ENCODE measurements at regions not wholly inside any gene's neighbourhood (a gene's known extent, or its start where the extent isn't known, plus 50 kb on each side); places are given as distances from the start of the nearest gene placed in this dataset.
A peak's percentile ranks its signal among the peaks of the same experiment; 100 is the strongest.

GRCh38 chr11:121770939-121771595, 318.3 kb upstream of the SORL1-AS1 start:
- intact Hi-C loops (cut with DNase I) = no loop called here
- DNase-seq (ENCODE audit: low spot score) = no peak

DNA sequence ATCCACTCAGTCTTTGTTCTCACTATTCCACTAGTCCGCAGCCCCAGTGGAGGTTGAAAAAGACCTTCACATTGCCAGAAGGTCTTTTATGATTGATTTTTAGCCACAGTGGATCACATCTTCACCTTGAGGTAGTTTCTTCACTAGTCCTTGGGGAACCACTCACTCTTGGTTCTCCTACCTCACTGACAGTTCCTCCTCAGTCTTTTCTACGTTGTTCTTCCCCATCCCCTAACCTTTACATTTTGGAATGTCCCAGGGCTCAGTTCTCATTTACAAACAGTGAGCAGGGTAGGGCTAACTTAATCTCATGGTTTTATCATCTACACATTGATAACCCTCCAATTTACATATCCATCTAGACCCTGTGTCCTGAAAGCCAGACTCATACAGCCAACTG, 316.4 kb upstream of the SORL1-AS1 start:
- no peak for DNase-seq (ENCODE audit: low spot score)
- intact Hi-C loops (cut with DNase I) = no loop called here

- DNase-seq (ENCODE audit: low spot score) = no peak
- intact Hi-C loops (cut with DNase I) = no loop called here
Observed at GRCh38 chr11:121767433-121767832, 314.7 kb upstream of the SORL1-AS1 start.

- intact Hi-C loops (cut with DNase I) = no loop called here
- DNase-seq (ENCODE audit: low spot score) = no peak
Observed at GRCh38 chr11:121766991-121767390, 314.2 kb upstream of the SORL1-AS1 start.

- intact Hi-C loops (cut with DNase I) = no loop called here
Observed at GRCh38 chr11:121766166-121766565, 313.4 kb upstream of the SORL1-AS1 start.

GRCh38 chr11:121763526-121763925, 310.8 kb upstream of the SORL1-AS1 start:
- intact Hi-C loops (cut with DNase I) = no loop called here
- no peak for DNase-seq (ENCODE audit: low spot score)

More at GRCh38 chr11:121766166-121766565, 313.4 kb upstream of the SORL1-AS1 start:
- DNase-seq (ENCODE audit: low spot score) = no peak

DNA sequence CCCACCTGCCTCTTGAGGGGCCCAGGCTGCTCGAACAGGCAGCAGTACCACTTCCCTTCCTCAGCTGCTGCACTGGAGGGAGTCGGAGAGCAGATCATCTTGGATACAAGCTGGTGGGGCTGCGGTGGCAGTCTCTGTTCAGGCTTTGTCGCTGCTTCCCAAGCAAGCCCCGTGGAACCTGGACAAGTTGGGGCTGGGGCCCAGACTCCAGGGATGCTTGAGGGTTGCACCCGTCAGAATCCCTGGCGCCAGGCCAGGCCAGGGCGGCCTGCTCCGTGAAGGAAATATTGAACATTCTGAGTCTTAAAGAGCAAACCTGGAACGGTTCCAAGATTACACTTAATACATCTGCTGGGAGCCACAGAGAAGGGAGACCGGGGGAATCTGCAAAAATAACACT, 310.1 kb upstream of the SORL1-AS1 start:
- DNase-seq (ENCODE audit: low spot score) = no peak
- intact Hi-C loops (cut with DNase I) = no loop called here

DNA sequence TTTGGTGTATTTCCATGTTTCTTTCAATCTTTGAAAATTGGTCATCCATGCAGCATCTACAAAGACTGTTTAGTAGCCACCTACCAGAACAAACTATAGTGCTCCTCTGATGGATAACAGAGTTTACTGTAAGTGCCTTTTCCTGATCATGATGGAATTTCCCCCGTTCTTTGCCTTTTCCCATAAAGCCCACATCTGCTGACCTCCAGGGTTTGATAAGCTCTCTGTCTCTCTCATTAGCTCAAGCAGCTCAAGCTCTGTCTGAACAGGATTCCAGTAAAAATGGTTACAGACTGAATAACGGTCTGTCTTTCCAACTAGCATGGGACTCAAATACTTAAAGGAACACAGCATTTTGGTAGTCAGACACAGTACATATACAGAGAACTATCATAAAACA, 308.4 kb upstream of the SORL1-AS1 start:
- intact Hi-C loops (cut with DNase I) = no loop called here
- no peak for DNase-seq (ENCODE audit: low spot score)

- no peak for DNase-seq (ENCODE audit: low spot score)
- intact Hi-C loops (cut with DNase I) = no loop called here
Observed at GRCh38 chr11:121757480-121758125, 304.8 kb upstream of the SORL1-AS1 start.

DNA sequence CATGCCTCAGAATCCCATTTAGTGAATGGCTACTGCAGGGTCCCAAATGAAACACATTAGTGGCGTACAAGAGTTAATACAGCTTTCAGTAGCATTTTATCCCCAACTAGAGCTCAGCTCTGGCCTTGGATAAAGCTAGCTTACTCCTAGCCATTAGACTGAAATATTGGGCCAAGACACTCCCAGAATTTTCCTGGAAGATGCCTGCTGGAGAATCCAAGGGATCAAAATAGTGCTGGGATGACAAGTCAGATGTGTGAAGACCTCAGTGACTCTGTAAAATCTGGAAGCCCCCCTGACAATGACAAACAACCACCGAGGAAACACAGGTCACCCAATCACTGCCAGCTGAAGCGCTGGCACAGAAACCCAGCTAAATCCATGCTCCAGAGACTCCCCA, 303.1 kb upstream of the SORL1-AS1 start:
- intact Hi-C loops (cut with DNase I) = no loop called here
- DNase-seq (ENCODE audit: low spot score) = no peak

DNA sequence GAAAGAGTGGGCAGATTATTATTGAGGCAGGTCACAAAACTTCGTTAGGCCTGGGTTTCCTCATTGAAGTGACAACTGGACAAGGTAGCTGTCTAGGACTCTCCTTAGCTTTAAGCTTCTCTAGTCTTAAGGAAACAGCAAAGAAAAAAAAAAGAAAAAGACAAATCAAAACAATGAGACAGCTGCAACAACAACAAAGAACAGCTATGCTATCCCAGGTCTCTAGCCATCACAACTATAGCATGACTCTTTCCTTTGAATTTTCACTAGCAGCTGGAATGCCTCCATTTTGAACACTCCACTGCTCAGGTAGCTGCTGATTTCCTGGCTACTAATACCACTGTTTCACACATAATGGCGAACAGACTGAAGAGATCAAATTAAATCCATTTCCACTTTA, 302.4 kb upstream of the SORL1-AS1 start:
- DNase-seq (ENCODE audit: low spot score) = no peak

DNA sequence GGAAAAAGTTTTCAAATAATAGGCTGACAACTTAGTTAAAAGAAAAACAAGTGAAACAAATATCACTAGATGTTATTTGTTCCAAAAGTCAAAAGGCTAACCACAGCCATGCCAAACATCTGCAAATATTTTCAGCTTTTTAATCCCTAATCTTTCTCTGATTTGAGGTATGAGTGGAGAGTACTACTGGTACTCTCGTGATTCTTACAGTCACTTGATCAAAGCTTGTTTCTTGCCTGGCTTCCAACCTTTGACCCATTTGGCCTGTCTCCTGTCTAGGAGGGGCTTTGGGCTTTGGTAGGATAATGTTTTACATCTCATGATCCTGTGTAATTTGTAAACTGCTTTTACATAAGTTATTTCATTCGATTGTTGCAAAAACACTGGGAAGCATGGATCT, 301.8 kb upstream of the SORL1-AS1 start:
- intact Hi-C loops (cut with DNase I) = no loop called here
- no peak for DNase-seq (ENCODE audit: low spot score)

More for the DNA sequence above, 302.4 kb upstream of the SORL1-AS1 start:
- intact Hi-C loops (cut with DNase I) = no loop called here

DNA sequence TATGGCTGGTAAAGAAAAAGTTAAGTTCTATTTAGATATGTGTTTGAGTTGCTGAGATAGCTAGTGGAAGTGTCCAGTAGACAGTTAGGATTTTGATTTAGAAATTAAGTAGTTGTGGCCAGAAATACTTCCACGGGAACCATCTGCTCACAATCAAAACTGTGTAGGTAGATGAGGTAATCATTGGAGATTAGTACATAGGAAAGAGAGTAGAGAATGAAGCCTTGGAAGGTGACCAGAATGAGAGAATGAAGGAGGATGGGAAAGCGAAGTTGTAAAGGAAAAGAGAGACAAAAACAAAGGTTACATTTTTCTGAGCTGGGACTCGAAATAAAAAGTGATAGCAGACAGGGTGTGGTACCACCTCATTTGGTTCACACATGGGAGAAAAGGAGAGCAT, 296.9 kb upstream of the SORL1-AS1 start:
- intact Hi-C loops (cut with DNase I) = no loop called here
- DNase-seq (ENCODE audit: low spot score) = no peak

- intact Hi-C loops (cut with DNase I) = no loop called here
- no peak for DNase-seq (ENCODE audit: low spot score)
Observed at GRCh38 chr11:121748068-121748467, 295.3 kb upstream of the SORL1-AS1 start.

DNA sequence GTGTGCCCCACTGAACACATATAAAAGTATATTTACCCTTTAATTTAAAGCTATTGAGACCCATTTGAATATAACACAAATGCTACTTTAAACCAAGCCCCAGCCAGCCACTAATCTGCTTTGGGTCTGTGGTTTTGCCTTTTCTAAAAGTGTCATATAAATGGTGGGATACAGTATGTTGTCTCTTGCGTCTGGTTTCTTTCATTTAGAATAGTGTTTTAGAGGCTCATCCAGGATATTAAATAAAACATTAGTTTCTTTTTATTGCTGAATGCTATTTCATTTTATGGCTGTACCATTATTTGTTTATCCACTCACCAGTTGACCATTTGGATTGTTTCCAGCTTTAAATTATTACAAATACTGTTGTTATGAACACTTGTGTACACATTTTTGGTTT, 290.5 kb upstream of the SORL1-AS1 start:
- no peak for DNase-seq (ENCODE audit: low spot score)
- intact Hi-C loops (cut with DNase I) = loop anchor here (2.0 to 5.0 kb wide), 3 partner anchors 46 to 464 kb away; no protein-coding TSS in a partner anchor

- intact Hi-C loops (cut with DNase I) = loop anchor here (1.0 to 5.0 kb wide), 5 partner anchors 20 to 465 kb away; no protein-coding TSS in a partner anchor
- peak; percentile 85 for DNase-seq (ENCODE audit: low spot score)
Observed at GRCh38 chr11:121741761-121742361, 289.1 kb upstream of the SORL1-AS1 start.

GRCh38 chr11:121741351-121741760, 288.6 kb upstream of the SORL1-AS1 start:
- intact Hi-C loops (cut with DNase I) = loop anchor here (2.0 to 5.0 kb wide), 3 partner anchors 85 to 466 kb away; no protein-coding TSS in a partner anchor
- no peak for DNase-seq (ENCODE audit: low spot score)

DNA sequence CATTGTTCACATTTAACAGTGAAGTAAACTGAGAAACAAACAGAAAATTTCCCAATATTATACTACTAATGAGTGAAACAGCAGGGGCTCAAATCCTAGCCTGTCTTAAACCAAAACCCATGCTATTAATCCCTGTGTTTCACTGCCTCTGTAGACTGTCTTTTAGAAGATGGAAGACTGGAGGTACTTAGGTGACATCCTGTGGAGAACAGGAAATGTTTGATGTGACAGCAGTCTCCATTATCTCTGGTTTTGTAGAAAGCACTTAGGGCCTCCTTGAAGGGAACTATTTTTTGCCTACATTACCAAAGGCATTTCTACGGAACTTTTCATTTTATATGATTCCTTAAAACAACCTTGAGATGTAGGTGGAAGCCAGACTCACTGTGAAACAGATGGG, 288.1 kb upstream of the SORL1-AS1 start:
- intact Hi-C loops (cut with DNase I) = loop anchor here (2.0 to 5.0 kb wide), 3 partner anchors 84 to 466 kb away; no protein-coding TSS in a partner anchor
- no peak for DNase-seq (ENCODE audit: low spot score)

- intact Hi-C loops (cut with DNase I) = no loop called here
- no peak for DNase-seq (ENCODE audit: low spot score)
Observed at GRCh38 chr11:121733858-121734257, 281.1 kb upstream of the SORL1-AS1 start.

GRCh38 chr11:121727942-121728341, 275.2 kb upstream of the SORL1-AS1 start:
- no peak for DNase-seq (ENCODE audit: low spot score)
- intact Hi-C loops (cut with DNase I) = no loop called here

Measured in cardiac septum (tissue), 1 donor.